ENCODE measurements at regions not wholly inside any gene's neighbourhood (a gene's known extent, or its start where the extent isn't known, plus 50 kb on each side); places are given as distances from the start of the nearest gene placed in this dataset.

DNA sequence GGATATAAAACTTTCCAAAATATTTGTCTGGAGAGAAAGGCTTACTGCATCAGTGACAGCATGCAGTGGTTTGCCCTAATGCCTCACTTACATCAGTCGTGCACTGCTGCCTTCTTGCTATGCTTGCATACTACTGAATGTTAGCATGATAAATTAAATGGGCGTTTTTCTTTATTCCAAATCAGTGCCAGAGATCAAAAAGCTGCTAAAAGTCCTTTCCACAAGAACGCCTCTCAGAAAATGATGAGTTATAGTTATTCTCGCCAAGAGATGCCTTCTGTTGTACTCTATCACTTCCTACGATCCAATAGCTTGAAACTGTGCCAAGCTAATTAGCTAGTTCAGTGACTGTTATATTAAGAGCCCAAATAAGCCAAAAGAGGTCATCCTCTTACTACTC lies 345.8 kb upstream of the ROBO2 start:
- no peak for DNase-seq
- 49 to 55% methylated on average over 5 of the region's 5 CpGs for WGBS, 2 donors
- H3K4me3 ChIP-seq: no peak overlapping the region
- H3K4me1 ChIP-seq: no peaks in the 10 kb centered on the region
- TF ChIP-seq POLR2AphosphoS5 (IDR thresholded peaks at IDR 0.05): no peak
- no peak for TF ChIP-seq EP300 (IDR thresholded peaks at IDR 0.05)
- TF ChIP-seq POLR2A (IDR thresholded peaks at IDR 0.05): no peak
- H3K36me3 ChIP-seq: no peaks in the 10 kb centered on the region
- no peak overlapping the region for H3K27ac ChIP-seq
- H3K9me3 ChIP-seq: no peaks in the 10 kb centered on the region
- no peak for ATAC-seq (ENCODE audit: low FRiP score in 2 of 2)
- no peaks in the 10 kb centered on the region for H3K27me3 ChIP-seq

DNA sequence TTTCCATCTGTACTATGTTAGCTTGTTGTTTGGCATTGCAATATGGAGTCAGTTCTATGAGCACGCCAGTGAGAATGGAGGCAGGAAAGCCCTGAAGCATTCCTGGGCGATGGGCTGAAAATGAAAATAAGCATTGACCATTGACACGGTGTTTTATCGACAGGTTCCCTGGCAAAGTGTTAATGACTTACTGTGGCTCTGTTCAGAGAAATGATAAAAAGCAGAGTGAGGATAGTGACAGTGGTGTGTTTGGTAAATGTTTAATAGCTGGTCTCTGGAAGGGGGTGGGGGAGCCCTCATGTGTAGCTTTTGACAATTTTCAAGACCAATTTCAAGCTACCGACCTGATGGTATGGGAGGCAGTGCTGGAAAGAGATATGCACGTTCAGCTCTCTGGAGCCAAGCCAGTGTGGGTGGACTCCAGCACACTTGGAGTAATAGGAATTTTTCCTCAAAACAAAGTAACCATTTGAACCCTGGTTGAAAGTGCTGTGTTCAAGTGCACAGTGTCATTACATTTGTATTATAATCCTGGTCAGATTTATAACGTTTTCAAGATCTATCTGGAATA lies 341.7 kb upstream of the ROBO2 start:
- H3K27ac ChIP-seq: no peak overlapping the region
- no peaks in the 10 kb centered on the region for H3K27me3 ChIP-seq
- DNase-seq: no peak
- 46 to 60% methylated on average over 7 of the region's 7 CpGs for WGBS, 2 donors
- H3K4me1 ChIP-seq: no peaks in the 10 kb centered on the region
- no peaks in the 10 kb centered on the region for H3K9me3 ChIP-seq
- no peaks in the 10 kb centered on the region for H3K36me3 ChIP-seq
- no peak for ATAC-seq (ENCODE audit: low FRiP score in 2 of 2)
- TF ChIP-seq EP300 (IDR thresholded peaks at IDR 0.05) (no peak), POLR2A (IDR thresholded peaks at IDR 0.05) (no peak), POLR2AphosphoS5 (IDR thresholded peaks at IDR 0.05) (no peak)
- TF ChIP-seq, protein P1, sequence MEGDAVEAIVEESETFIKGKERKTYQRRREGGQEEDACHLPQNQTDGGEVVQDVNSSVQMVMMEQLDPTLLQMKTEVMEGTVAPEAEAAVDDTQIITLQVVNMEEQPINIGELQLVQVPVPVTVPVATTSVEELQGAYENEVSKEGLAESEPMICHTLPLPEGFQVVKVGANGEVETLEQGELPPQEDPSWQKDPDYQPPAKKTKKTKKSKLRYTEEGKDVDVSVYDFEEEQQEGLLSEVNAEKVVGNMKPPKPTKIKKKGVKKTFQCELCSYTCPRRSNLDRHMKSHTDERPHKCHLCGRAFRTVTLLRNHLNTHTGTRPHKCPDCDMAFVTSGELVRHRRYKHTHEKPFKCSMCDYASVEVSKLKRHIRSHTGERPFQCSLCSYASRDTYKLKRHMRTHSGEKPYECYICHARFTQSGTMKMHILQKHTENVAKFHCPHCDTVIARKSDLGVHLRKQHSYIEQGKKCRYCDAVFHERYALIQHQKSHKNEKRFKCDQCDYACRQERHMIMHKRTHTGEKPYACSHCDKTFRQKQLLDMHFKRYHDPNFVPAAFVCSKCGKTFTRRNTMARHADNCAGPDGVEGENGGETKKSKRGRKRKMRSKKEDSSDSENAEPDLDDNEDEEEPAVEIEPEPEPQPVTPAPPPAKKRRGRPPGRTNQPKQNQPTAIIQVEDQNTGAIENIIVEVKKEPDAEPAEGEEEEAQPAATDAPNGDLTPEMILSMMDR (IDR thresholded peaks at IDR 0.05): no peak
- H3K4me3 ChIP-seq: no peak overlapping the region

DNA sequence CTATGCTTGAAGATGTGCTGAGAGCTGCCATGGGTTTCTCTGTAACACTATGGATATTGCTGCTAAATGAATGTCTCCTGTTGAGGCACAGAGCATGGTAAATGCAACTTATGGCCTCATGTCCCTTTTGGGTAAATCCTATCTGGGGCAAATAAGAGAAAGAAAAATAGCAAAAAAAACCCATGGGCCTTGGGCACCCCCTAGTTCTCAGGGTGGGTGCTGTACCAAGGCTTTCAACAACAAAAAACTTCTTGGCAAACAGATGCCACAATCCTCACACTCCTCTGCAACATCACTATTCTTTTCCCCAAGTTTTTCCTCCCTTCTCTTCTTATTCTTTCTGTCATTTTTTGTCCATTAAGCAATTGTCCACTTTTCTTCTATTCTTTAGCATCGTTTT lies 340.1 kb upstream of the ROBO2 start:
- no peak overlapping the region for H3K4me3 ChIP-seq
- no peaks in the 10 kb centered on the region for H3K27me3 ChIP-seq
- H3K9me3 ChIP-seq: no peaks in the 10 kb centered on the region
- H3K4me1 ChIP-seq: no peaks in the 10 kb centered on the region
- no peaks in the 10 kb centered on the region for H3K36me3 ChIP-seq
- 45 to 68% methylated on average over 1 of the region's 1 CpG for WGBS, 2 donors
- no peak for DNase-seq
- ATAC-seq (ENCODE audit: low FRiP score in 2 of 2): no peak
- TF ChIP-seq POLR2AphosphoS5 (IDR thresholded peaks at IDR 0.05) (no peak), POLR2A (IDR thresholded peaks at IDR 0.05) (no peak), EP300 (IDR thresholded peaks at IDR 0.05) (no peak)
- TF ChIP-seq, protein P1 (IDR thresholded peaks at IDR 0.05): no peak
- no peak overlapping the region for H3K27ac ChIP-seq

DNA sequence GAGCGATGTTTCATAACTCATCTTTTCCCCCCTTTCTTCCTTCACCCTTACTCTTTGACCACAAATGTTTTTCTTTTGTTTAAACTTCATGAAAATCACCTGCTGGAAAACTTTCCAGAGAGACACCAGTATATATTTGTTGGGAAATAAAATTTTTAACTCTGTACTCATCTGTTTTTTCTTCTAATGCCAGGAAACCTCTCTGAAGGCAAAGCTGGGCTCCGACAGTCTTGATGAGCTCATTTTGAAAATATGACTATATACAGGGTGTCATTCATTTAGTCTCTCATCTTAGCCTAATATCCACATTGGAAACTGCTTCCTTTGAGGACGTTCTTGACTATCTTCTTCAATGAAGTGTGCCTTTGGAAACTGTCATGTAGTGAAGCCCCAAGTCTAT lies 339.6 kb upstream of the ROBO2 start:
- ATAC-seq (ENCODE audit: low FRiP score in 2 of 2) (no peak), DNase-seq (no peak)
- Histone ChIP-seq H3K36me3 (no peaks in the 10 kb centered on the region), H3K9me3 (no peaks in the 10 kb centered on the region), H3K4me3 (no peak overlapping the region), H3K27ac (no peak overlapping the region), H3K27me3 (no peaks in the 10 kb centered on the region), H3K4me1 (no peaks in the 10 kb centered on the region)
- TF ChIP-seq POLR2AphosphoS5 (IDR thresholded peaks at IDR 0.05) (no peak), POLR2A (IDR thresholded peaks at IDR 0.05) (no peak), EP300 (IDR thresholded peaks at IDR 0.05) (no peak)
- TF ChIP-seq, protein P1 (IDR thresholded peaks at IDR 0.05): no peak
- WGBS, 2 donors: 73 to 74% methylated on average over 3 of the region's 3 CpGs

DNA sequence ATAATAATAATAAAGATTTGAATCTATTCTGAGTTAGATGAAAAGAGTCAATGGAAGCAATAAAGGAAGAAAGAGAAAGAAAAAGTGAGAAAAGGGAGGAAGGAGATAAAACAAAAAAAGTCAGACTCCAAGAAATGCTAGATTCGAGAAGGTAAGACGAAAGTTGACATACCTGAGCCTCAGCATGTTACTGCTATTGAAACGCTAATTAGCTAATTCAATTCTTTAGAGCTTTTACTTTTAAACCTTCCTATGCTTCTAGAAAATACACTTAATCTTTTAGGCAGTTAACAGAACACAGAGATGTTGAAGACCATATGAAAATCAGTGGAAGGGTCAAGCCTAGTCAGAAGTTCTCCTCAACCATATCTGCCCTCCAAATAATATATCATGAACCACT lies 337.2 kb upstream of the ROBO2 start:
- Histone ChIP-seq H3K36me3 (no peaks in the 10 kb centered on the region), H3K27me3 (no peaks in the 10 kb centered on the region), H3K27ac (no peak overlapping the region), H3K4me1 (no peaks in the 10 kb centered on the region), H3K9me3 (no peaks in the 10 kb centered on the region), H3K4me3 (no peak overlapping the region)
- no peak for TF ChIP-seq POLR2A (IDR thresholded peaks at IDR 0.05)
- TF ChIP-seq, protein P1 (IDR thresholded peaks at IDR 0.05): no peak
- no peak for TF ChIP-seq POLR2AphosphoS5 (IDR thresholded peaks at IDR 0.05)
- TF ChIP-seq EP300 (IDR thresholded peaks at IDR 0.05): no peak
- 69 to 83% methylated on average over 3 of the region's 3 CpGs for WGBS, 2 donors
- DNase-seq (no peak), ATAC-seq (ENCODE audit: low FRiP score in 2 of 2) (no peak)
